HepG2 (cell line): ENCODE measurements at regions not wholly inside any gene's neighbourhood (a gene's known extent, or its start where the extent isn't known, plus 50 kb on each side); places are given as distances from the start of the nearest gene placed in this dataset.

ENCODE experiments used
- ATAC-seq: fragments of 200-7000 bp; cut with Tn5 transposase; 3 replicates; pipeline ENCODE4 v1.9.1; 2020; ENCODE audit warnings: mild to moderate bottlenecking, moderate library complexity
- BruUV-seq: library from RNA; stranded (reverse); fragments of 400-500 nt; replicated peaks from 2 replicates; lab custom pipeline; 2021; lab: Mats Ljungman, UMichigan
- CTCF ChIA-PET: fragments of 300-600 bp; formaldehyde crosslinking; extraction: SDS; loops from one replicate; lab custom pipeline; 2021; ENCODE audit warnings: low total read pairs, inconsistent platforms, low intra/inter-chr PET ratio; lab: Yijun Ruan, JAX
- POLR2A ChIA-PET: fragments of 350-600 bp; sonication (Branson Sonifier 250); formaldehyde crosslinking; loops from one replicate; lab custom pipeline; 2020; ENCODE audit warnings: antibody characterized with exemption, inconsistent platforms; lab: Yijun Ruan, JAX
- DNase-seq: peaks from one replicate; pipeline ENCODE4 v3.0.0-alpha.2; 2015; ENCODE audit warnings: low spot score
- FAIRE-seq: peaks from 3 replicates; lab custom pipeline; 2011; peaks lifted over from hg19 to GRCh38; lab: Jason Lieb, UNC
- H2AFZ ChIP-seq: one replicate; pipeline ENCODE4 v1.6.1; 2011; ENCODE audit warnings: low read length, inconsistent platforms
- H3K27ac ChIP-seq: fragments of 300-600 bp; 3 replicates; pipeline ENCODE4 v1.8.0; 2011; ENCODE audit warnings: mixed run types, mild to moderate bottlenecking, mixed read lengths, low read length, inconsistent platforms; ENCODE audit not compliant: insufficient read depth; ENCODE audit errors: extremely low read length
- H3K27me3 ChIP-seq, 2 experiments: fragments of 200-600 bp in 1 of 2; 2 replicates in 1 of 2; 3 replicates in 1 of 2; pipeline versions ENCODE4 v1.6.0 to v1.8.0; 2011; ENCODE audit warnings: low read length in 2 of 2, mild to moderate bottlenecking in 2 of 2, moderate library complexity in 2 of 2, inconsistent platforms in 1 of 2; ENCODE audit not compliant: insufficient read depth in 2 of 2, control insufficient read depth in 1 of 2
- H3K36me3 ChIP-seq, 2 experiments: fragments of 200-600 bp in 1 of 2; replicated peaks in 1 of 2; 2 replicates in 1 of 2; 3 replicates in 1 of 2; pipeline versions ENCODE4 v1.5.1 to v1.8.0; 2011; ENCODE audit warnings: low read length in 2 of 2, inconsistent platforms in 1 of 2; ENCODE audit not compliant: insufficient read depth in 2 of 2, control insufficient read depth in 1 of 2
- H3K4me1 ChIP-seq: 2 replicates; pipeline ENCODE4 v1.5.1; 2012; ENCODE audit warnings: low read length, inconsistent platforms; ENCODE audit not compliant: insufficient read depth
- H3K4me2 ChIP-seq: 2 replicates; pipeline ENCODE4 v1.6.0; 2011; ENCODE audit warnings: low read depth, low read length, inconsistent platforms
- H3K4me3 ChIP-seq, 3 experiments: fragments of 200-600 bp in 1 of 3; sonication (generic), shearing (Covaris generic) in 1 of 3; replicated peaks in 1 of 3; 2 replicates each; pipeline ENCODE4 v1.5.1; 2011 to 2016; ENCODE audit warnings: low read length in 3 of 3, inconsistent platforms in 2 of 3, low read depth in 2 of 3, mild to moderate bottlenecking in 2 of 3, control low read depth in 1 of 3, mixed read lengths in 1 of 3; ENCODE audit not compliant: insufficient read depth in 1 of 3
- H3K79me2 ChIP-seq: one replicate; pipeline ENCODE4 v1.6.1; 2011; ENCODE audit warnings: low read length, inconsistent platforms; ENCODE audit not compliant: insufficient read depth
- H3K9ac ChIP-seq: 2 replicates; pipeline ENCODE4 v1.6.0; 2011; ENCODE audit warnings: mild to moderate bottlenecking, low read depth, low read length, inconsistent platforms; ENCODE audit not compliant: insufficient read depth
- H3K9me3 ChIP-seq: 2 replicates; pipeline ENCODE4 v1.5.1; 2012; ENCODE audit warnings: mild to moderate bottlenecking, low read length
- H4K20me1 ChIP-seq: 2 replicates; pipeline ENCODE4 v1.6.0; 2011; ENCODE audit warnings: inconsistent platforms, mild to moderate bottlenecking, low read length, moderate library complexity; ENCODE audit not compliant: insufficient read depth
- CEBPB ChIP-seq: IDR thresholded peaks from 2 replicates; pipeline ENCODE4 v1.6.1; 2011; ENCODE audit warnings: low read depth, low read length, improper control_type of control experiment, borderline replicate concordance
- CERS6 ChIP-seq: sonication (generic); formaldehyde crosslinking; IDR thresholded peaks from 2 replicates; pipeline ENCODE4 v1.5.0; 2020; ENCODE audit warnings: missing genetic modification reagents
- ELF1 ChIP-seq: sonication (generic); formaldehyde crosslinking; IDR thresholded peaks from 2 replicates; pipeline ENCODE4 v1.4.0; 2020; ENCODE audit warnings: missing genetic modification reagents
- ELF3 ChIP-seq: IDR thresholded peaks from 2 replicates; pipeline ENCODE4 v1.6.1; 2016; ENCODE audit warnings: missing genetic modification reagents, missing compliant biosample characterization
- GABPA ChIP-seq, 2 experiments: IDR thresholded peaks; 2 replicates each; pipeline ENCODE4 v1.6.1; 2011 to 2016; ENCODE audit warnings: low read depth in 2 of 2, low read length in 1 of 2, missing biosample characterization in 1 of 2, missing genetic modification characterization in 1 of 2
- GABPB1 ChIP-seq: IDR thresholded peaks from 2 replicates; pipeline ENCODE4 v1.6.1; 2016; ENCODE audit warnings: mild to moderate bottlenecking, missing genetic modification reagents, moderate library complexity, missing compliant biosample characterization
- IKZF5 ChIP-seq: IDR thresholded peaks from 2 replicates; pipeline ENCODE4 v1.6.1; 2018; ENCODE audit warnings: missing genetic modification reagents, mild to moderate bottlenecking, missing compliant biosample characterization
- RCOR2 ChIP-seq: IDR thresholded peaks from 2 replicates; pipeline ENCODE4 v1.6.1; 2016; ENCODE audit warnings: missing biosample characterization, missing genetic modification reagents
- THAP9 ChIP-seq: sonication (generic); formaldehyde crosslinking; IDR thresholded peaks from 2 replicates; pipeline ENCODE4; 2020; ENCODE audit warnings: missing genetic modification reagents, mild to moderate bottlenecking, borderline replicate concordance
- ZBTB21 ChIP-seq: sonication (generic); formaldehyde crosslinking; IDR thresholded peaks from 2 replicates; pipeline ENCODE4 v1.4.0; 2020; ENCODE audit warnings: missing genetic modification reagents
- ZNF644 ChIP-seq: IDR thresholded peaks from 2 replicates; pipeline ENCODE4 v1.6.1; 2016; ENCODE audit warnings: low read depth
- WGBS: methylation state at CpG from one replicate; pipeline ENCODE4 v1.1.6; 2017; ENCODE audit warnings: low lambda C conversion rate; 5-methylcytosine and 5-hydroxymethylcytosine counted together
- in situ Hi-C: cut with HindIII; loops from 2 replicates; pipeline ENCODE4 v1.10.0; 2017; ENCODE audit warnings: low pct_unique_long_range_greater_than_20kb; ENCODE audit not compliant: extremely low pct_ligation_motif_present
- intact Hi-C: fragments of 100-400 bp; cut with micrococcal nuclease; formaldehyde crosslinking; loops from one replicate; pipeline ENCODE4 v1.10.0; 2022; ENCODE audit not compliant: unreplicated experiment

- Histone ChIP-seq H4K20me1 (no peaks in the 10 kb centered on the region), H3K4me2 (no peak overlapping the region), H3K9ac (no peak overlapping the region), H3K36me3 (no peaks in the 10 kb centered on the region), H3K4me3 (no peak overlapping the region), H3K4me1 (peaks cover 23% of the 10 kb centered on the region), H3K9me3 (no peaks in the 10 kb centered on the region), H3K27ac (no peak overlapping the region), H2AFZ (no peak overlapping the region), H3K79me2 (no peaks in the 10 kb centered on the region), H3K27me3 (0 out of 5 replicates have a peak, but pooled peaks cover 0 to 2% of the 10 kb centered on the region in 2 experiments)
- TF ChIP-seq THAP9 (CRISPR knock-in tag) (no peak), RCOR2 (no peak)
- 26% methylated on average over 4 of the region's 4 CpGs for WGBS
- no TSS peak for BruUV-seq
- FAIRE-seq (no peak), ATAC-seq (no peak), DNase-seq (no peak)
- ChIA-PET CTCF (no interaction called here), POLR2A (no interaction called here)
- in situ Hi-C loops: no loop called here
- intact Hi-C loops: no loop called here
Observed at GRCh38 chr7:35558841-35559240, 136.1 kb downstream of the HERPUD2 start.

GRCh38 chr7:35556515-35557471, 138.1 kb downstream of the HERPUD2 start:
- Histone ChIP-seq H3K4me1 (peaks cover 23% of the 10 kb centered on the region), H3K36me3 (no peaks in the 10 kb centered on the region), H3K9ac (no peak overlapping the region), H3K4me2 (peak overlapping the region; percentile 56), H3K27me3 (no peaks in the 10 kb centered on the region), H3K4me3 (peak overlapping the region in 2 of 3 experiments; percentile 2 to 17; a peak in 2 of 6 replicates), H3K27ac (no peak overlapping the region), H3K9me3 (no peaks in the 10 kb centered on the region), H4K20me1 (no peaks in the 10 kb centered on the region), H3K79me2 (no peaks in the 10 kb centered on the region), H2AFZ (no peak overlapping the region)
- no TSS peak for BruUV-seq
- peak; percentile 70 for FAIRE-seq
- ChIA-PET CTCF (no interaction called here), POLR2A (no interaction called here)
- in situ Hi-C loops: no loop called here
- ATAC-seq: peak; percentile 97
- DNase-seq: peak; percentile 50
- 13% methylated on average over 8 of the region's 8 CpGs for WGBS
- intact Hi-C loops: no loop called here
- peak; percentile 88 for TF ChIP-seq IKZF5 (CRISPR knock-in tag)
- TF ChIP-seq CEBPB: 0 out of 2 replicates have a peak, but pooled peaks have one; percentile 1
- peak; percentile 32; the same call in 1 of the 2 replicates for TF ChIP-seq ELF1
- peak; percentile 53; the same call in 1 of the 2 replicates for TF ChIP-seq GABPB1 (CRISPR knock-in tag)
- no peak for TF ChIP-seq CERS6 (CRISPR knock-in tag)
- peak; percentile 58 for TF ChIP-seq ELF3 (CRISPR knock-in tag)
- TF ChIP-seq ZNF644: peak; percentile 67; the same call in 1 of the 2 replicates
- no peak for TF ChIP-seq GABPA (IDR thresholded peaks at IDR 0.05; ENCODE audit: low read depth, low read length)
- TF ChIP-seq GABPA (CRISPR knock-in tag; IDR thresholded peaks at IDR 0.05; ENCODE audit: low read depth): peak; percentile 83
- no peak for TF ChIP-seq ZBTB21 (CRISPR knock-in tag)
